ENCODE measurements at regions not wholly inside any gene's neighbourhood (a gene's known extent, or its start where the extent isn't known, plus 50 kb on each side); places are given as distances from the start of the nearest gene placed in this dataset.

- Histone ChIP-seq H2AFZ (ENCODE audit: low read depth, low read length, poor library complexity, severe bottlenecking) (no peak overlapping the region), H3K27me3 (ENCODE audit: insufficient read depth, low read length) (no peaks in the 10 kb centered on the region), H3K9me2 (ENCODE audit: insufficient read depth) (no peaks in the 10 kb centered on the region), H3K79me2 (ENCODE audit: insufficient read depth, low read length) (no peaks in the 10 kb centered on the region), H3K27ac (ENCODE audit: low read depth, low read length) (no peak overlapping the region), H3K9ac (ENCODE audit: low read length) (no peak overlapping the region), H4K20me1 (ENCODE audit: insufficient read depth) (no peaks in the 10 kb centered on the region), H3K4me2 (ENCODE audit: low read length) (no peak overlapping the region), H3K4me3 (replicated peaks in 1 of 2; ENCODE audit: low read depth in 1 of 2, low read length in 2 of 2) (no peak overlapping the region), H3K9me3 (ENCODE audit: control insufficient read depth in 1 of 2, insufficient read depth in 1 of 2, low read depth in 1 of 2, low read length in 2 of 2) (no peaks in the 10 kb centered on the region), H3K4me1 (ENCODE audit: control insufficient read depth in 1 of 2, insufficient read depth in 2 of 2, low read length in 2 of 2) (no peaks in the 10 kb centered on the region), H3K36me3 (ENCODE audit: control insufficient read depth in 1 of 2, insufficient read depth in 2 of 2, low read length in 2 of 2) (no peaks in the 10 kb centered on the region)
- POLR2A ChIA-PET, result no interaction called here
- RAD21 ChIA-PET (ENCODE audit: low non-redundant PET in 1 of 2, low total read pairs in 2 of 2, uncharacterized antibody in 2 of 2, unreplicated experiment in 2 of 2), result no interaction called here
- intact Hi-C loops (cut with micrococcal nuclease), result no loop called here
- ATAC-seq (no peak), DNase-seq (ENCODE audit: low read depth, low spot score) (no peak)
- CTCF ChIA-PET, result no interaction called here
- TF ChIP-seq MAX (IDR thresholded peaks at IDR 0.05) (no peak), ZFX (IDR thresholded peaks at IDR 0.05) (no peak), POLR2AphosphoS5 (IDR thresholded peaks at IDR 0.05; ENCODE audit: low read depth, low read length) (no peak), REST (IDR thresholded peaks at IDR 0.05; ENCODE audit: low read depth) (no peak), EZH2 (IDR thresholded peaks at IDR 0.05) (no peak), RAD21 (IDR thresholded peaks at IDR 0.05; ENCODE audit: low read depth) (no peak), CEBPB (IDR thresholded peaks at IDR 0.05; ENCODE audit: low read depth) (no peak), JUND (IDR thresholded peaks at IDR 0.05) (no peak), CBX3 (IDR thresholded peaks at IDR 0.05; ENCODE audit: low read depth) (no peak), FOSL1 (IDR thresholded peaks at IDR 0.05; ENCODE audit: low read depth) (no peak), ELF1 (IDR thresholded peaks at IDR 0.05; ENCODE audit: borderline replicate concordance, low read depth) (no peak), ZNF274 (IDR thresholded peaks at IDR 0.05; ENCODE audit: low read depth, low read length) (no peak)
- BruUV-seq (replicated peaks), result no TSS peak
Observed at GRCh38 chr13:65623148-65623547, 1607.0 kb downstream of the PCDH9 start.

Data from HCT116 (cell line).